Neural progenitor cell (in vitro differentiated cells): ENCODE measurements at regions not wholly inside any gene's neighbourhood (a gene's known extent, or its start where the extent isn't known, plus 50 kb on each side); places are given as distances from the start of the nearest gene placed in this dataset.

Experiments
- EZH2 ChIP-seq: fragments of 200-600 bp; sonication (generic); IDR thresholded peaks from 2 replicates; pipeline ENCODE4 v1.6.1; 2017; ENCODE audit warnings: antibody characterized with exemption, mild to moderate bottlenecking, moderate library complexity
- EZH2phosphoT487 ChIP-seq: fragments of 200-600 bp; sonication (generic); IDR thresholded peaks from 2 replicates; pipeline ENCODE4 v1.6.1; 2017; ENCODE audit warnings: antibody characterized with exemption
- TF ChIP-seq, protein P1 (sequence below): fragments of 200-600 bp; sonication (generic); IDR thresholded peaks from 2 replicates; pipeline ENCODE4 v1.5.1; 2017; ENCODE audit warnings: antibody characterized with exemption, mild to moderate bottlenecking

DNA sequence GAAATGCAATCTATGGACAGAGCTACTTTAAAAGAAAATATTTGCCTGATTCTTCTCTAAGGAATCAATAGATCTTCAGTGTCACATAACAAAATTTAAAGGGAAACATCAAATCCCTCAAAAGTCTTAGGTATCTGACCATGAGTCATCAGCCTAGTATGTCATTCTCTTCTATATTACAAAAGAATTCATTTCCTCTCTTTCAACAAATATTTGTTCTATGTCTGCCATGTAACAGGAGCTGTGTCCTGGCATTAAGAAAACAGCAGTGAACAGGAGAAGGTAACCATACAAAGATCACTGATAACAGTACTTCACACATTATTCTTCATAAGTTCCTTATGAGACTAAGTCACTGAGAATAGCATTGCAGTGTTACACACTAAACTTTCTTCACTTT is 243.6 kb upstream of the DKK2 start:
- TF ChIP-seq, protein P1, sequence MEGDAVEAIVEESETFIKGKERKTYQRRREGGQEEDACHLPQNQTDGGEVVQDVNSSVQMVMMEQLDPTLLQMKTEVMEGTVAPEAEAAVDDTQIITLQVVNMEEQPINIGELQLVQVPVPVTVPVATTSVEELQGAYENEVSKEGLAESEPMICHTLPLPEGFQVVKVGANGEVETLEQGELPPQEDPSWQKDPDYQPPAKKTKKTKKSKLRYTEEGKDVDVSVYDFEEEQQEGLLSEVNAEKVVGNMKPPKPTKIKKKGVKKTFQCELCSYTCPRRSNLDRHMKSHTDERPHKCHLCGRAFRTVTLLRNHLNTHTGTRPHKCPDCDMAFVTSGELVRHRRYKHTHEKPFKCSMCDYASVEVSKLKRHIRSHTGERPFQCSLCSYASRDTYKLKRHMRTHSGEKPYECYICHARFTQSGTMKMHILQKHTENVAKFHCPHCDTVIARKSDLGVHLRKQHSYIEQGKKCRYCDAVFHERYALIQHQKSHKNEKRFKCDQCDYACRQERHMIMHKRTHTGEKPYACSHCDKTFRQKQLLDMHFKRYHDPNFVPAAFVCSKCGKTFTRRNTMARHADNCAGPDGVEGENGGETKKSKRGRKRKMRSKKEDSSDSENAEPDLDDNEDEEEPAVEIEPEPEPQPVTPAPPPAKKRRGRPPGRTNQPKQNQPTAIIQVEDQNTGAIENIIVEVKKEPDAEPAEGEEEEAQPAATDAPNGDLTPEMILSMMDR, result no peak
- TF ChIP-seq EZH2phosphoT487 (no peak), EZH2 (no peak)
